Tibial nerve (tissue), 3 donors: ENCODE measurements at regions not wholly inside any gene's neighbourhood (a gene's known extent, or its start where the extent isn't known, plus 50 kb on each side); places are given as distances from the start of the nearest gene placed in this dataset.

Experiments
- CTCF ChIP-seq, 5 experiments: fragments of 200-600 bp in 3 of 5; fragments of 450-650 bp in 2 of 5; sonication (generic) in 3 of 5; IDR thresholded peaks; one replicate each; pipeline ENCODE4 v1.5.1; 2016 to 2019; ENCODE audit warnings: antibody characterized with exemption in 5 of 5, mild to moderate bottlenecking in 3 of 5, moderate library complexity in 2 of 5
- POLR2A ChIP-seq, 2 donors: fragments of 450-650 bp; IDR thresholded peaks; one replicate each; pipeline ENCODE4 v1.6.1; 2017; ENCODE audit warnings: antibody characterized with exemption in 2 of 2, mild to moderate bottlenecking in 2 of 2, moderate library complexity in 2 of 2

DNA sequence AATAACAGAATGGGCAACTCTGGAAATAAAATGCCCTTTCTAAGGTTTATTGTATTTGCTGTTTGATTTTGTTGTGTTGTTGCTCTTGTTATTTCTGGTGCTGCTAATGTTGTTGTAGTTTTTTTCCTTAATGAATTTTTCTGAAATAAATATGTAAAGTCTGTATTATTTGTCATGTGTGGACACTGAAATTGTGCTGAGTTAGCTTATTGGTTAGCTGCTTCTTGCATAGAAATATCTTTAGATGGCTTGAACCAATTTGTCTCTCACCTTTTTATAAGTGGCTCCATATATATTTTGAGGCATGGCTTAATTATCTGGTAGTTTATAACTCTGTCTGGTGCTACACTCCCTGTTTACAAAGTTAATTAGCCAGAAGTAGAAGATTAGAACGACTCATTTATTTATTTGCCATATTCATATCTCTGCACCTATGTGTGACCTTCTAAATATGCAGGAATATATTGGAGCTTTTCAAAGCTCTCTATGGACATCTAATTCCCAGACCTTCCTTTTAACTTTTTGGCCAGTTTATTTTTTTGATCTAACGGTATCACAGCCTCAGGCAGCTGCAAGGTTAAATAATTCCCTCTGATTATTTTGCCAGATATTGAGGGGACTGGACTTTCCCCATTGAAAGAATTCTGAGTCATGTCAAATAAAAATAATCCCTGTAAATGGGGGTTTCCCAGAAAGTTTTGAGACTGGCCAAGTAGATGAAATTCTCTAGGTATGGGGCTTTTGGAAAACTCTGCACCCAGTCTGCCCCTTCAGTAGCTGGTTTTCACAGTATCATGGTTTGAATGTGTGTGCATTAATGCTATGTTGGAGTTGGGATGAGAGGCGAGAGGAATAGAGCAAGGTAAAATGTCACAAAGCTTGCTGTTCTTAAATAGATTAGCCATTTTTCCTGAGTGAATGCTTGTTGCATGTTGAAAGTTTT lies 1331.7 kb upstream of the MIR17HG start:
- TF ChIP-seq CTCF (IDR thresholded peaks at IDR 0.05) (no peak), POLR2A (IDR thresholded peaks at IDR 0.05) (no peak)
